ENCODE measurements at regions not wholly inside any gene's neighbourhood (a gene's known extent, or its start where the extent isn't known, plus 50 kb on each side); places are given as distances from the start of the nearest gene placed in this dataset.

DNA sequence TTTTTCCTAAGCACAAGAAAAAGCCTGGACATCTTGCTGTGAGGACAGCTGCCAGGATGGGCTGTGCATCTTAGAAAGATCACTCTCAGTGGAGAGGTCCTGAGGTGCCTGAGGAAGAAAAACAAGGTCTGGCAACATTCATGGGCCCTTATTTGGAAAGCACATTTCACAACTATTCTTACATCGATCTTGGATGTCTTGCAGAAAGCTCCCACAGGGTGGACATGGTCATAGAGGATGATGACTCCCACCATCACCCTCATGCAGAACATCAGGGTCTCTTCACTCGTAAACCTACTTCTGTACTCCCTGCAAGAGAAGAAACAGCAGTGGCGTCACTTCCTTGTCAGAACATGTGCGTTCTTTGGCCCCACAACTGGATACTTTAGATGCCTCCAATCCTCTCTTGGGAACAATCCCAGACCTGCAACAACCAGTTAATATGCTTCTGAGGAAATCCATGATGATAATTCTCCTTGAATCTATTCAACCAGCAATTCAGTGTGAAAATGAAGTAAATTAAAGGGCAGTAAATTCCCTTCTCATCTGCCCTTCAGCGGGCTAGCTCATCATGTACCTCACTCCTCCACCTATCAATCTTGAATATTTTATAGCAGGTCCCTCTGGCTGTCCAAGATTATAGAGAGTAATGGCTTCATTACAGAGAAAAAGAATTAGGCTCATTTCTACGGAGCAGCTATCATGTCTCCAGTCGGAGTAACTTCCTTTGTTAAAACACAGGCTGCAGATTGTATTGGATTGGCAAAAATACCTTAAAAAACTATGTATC is 106.2 kb downstream of the CYRIA start:
- DNase-seq (ENCODE audit: low spot score) (no peak), ATAC-seq (ENCODE audit: low read depth) (no peak)
- Histone ChIP-seq H3K27me3 (ENCODE audit: insufficient read depth, poor library complexity, severe bottlenecking) (no peaks in the 10 kb centered on the region), H3K4me1 (ENCODE audit: insufficient read depth, poor library complexity, severe bottlenecking) (no peaks in the 10 kb centered on the region), H3K27ac (ENCODE audit: poor library complexity, severe bottlenecking) (no peak overlapping the region), H3K36me3 (ENCODE audit: low read depth) (no peaks in the 10 kb centered on the region), H3K9me3 (ENCODE audit: severe bottlenecking) (no peaks in the 10 kb centered on the region), H3K4me3 (ENCODE audit: severe bottlenecking) (no peak overlapping the region)
- TF ChIP-seq, protein P1, sequence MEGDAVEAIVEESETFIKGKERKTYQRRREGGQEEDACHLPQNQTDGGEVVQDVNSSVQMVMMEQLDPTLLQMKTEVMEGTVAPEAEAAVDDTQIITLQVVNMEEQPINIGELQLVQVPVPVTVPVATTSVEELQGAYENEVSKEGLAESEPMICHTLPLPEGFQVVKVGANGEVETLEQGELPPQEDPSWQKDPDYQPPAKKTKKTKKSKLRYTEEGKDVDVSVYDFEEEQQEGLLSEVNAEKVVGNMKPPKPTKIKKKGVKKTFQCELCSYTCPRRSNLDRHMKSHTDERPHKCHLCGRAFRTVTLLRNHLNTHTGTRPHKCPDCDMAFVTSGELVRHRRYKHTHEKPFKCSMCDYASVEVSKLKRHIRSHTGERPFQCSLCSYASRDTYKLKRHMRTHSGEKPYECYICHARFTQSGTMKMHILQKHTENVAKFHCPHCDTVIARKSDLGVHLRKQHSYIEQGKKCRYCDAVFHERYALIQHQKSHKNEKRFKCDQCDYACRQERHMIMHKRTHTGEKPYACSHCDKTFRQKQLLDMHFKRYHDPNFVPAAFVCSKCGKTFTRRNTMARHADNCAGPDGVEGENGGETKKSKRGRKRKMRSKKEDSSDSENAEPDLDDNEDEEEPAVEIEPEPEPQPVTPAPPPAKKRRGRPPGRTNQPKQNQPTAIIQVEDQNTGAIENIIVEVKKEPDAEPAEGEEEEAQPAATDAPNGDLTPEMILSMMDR (IDR thresholded peaks at IDR 0.05; ENCODE audit: poor library complexity, severe bottlenecking), result no peak

DNA sequence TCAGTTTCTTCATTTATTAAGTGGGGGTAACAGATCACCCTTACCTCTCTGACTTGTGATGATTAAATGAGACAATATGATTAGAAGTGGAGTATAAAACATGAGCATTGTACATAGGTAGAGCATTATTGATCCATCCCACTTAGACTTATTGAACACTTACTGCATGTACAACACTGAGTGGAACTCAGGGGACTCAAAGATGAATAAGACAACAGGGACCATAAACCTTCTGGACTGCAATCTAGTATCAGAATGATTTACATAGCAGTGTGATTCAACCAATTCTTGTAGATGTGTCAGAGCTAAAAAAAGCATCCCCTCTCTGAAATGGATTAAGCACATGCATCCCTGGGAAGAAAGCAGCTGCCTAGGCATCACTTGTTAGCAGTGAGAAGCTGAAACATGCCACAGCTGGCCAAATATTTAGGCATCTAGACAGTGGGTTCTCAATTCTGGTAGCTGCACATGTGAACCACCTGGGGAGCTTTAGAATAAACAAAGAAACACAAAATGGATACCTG is 111.5 kb downstream of the CYRIA start:
- no peak for ATAC-seq (ENCODE audit: low read depth)
- Histone ChIP-seq H3K27ac (ENCODE audit: poor library complexity, severe bottlenecking) (no peak overlapping the region), H3K27me3 (ENCODE audit: insufficient read depth, poor library complexity, severe bottlenecking) (peaks cover 5% of the 10 kb centered on the region), H3K9me3 (ENCODE audit: severe bottlenecking) (no peaks in the 10 kb centered on the region), H3K4me3 (ENCODE audit: severe bottlenecking) (no peak overlapping the region), H3K4me1 (ENCODE audit: insufficient read depth, poor library complexity, severe bottlenecking) (no peaks in the 10 kb centered on the region), H3K36me3 (ENCODE audit: low read depth) (no peaks in the 10 kb centered on the region)
- TF ChIP-seq, protein P1 (IDR thresholded peaks at IDR 0.05; ENCODE audit: poor library complexity, severe bottlenecking), result no peak
- DNase-seq (ENCODE audit: low spot score), result no peak

DNA sequence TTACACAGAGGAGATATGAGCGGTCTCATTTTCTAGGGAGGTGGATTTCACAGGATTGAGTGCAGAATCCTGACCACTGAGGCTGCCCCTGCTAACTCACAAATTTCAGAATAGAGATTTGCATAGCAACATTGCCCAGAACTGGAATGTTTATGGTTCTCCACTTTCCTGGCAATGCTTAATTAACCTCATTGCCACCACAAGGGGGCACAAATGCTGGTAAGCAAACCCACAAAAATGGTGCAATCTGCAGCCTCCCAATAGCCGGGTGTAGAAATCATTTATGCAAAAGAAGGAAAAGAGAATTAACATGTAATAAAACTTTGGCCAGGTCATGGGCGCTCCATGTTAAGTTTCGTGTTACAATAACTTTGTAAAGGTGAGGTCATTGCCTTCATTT is 112.4 kb downstream of the CYRIA start:
- Histone ChIP-seq H3K27me3 (ENCODE audit: insufficient read depth, poor library complexity, severe bottlenecking) (peaks cover 5% of the 10 kb centered on the region), H3K36me3 (ENCODE audit: low read depth) (no peaks in the 10 kb centered on the region), H3K4me1 (ENCODE audit: insufficient read depth, poor library complexity, severe bottlenecking) (no peaks in the 10 kb centered on the region), H3K27ac (ENCODE audit: poor library complexity, severe bottlenecking) (no peak overlapping the region), H3K9me3 (ENCODE audit: severe bottlenecking) (no peaks in the 10 kb centered on the region), H3K4me3 (ENCODE audit: severe bottlenecking) (no peak overlapping the region)
- ATAC-seq (ENCODE audit: low read depth) (peak; percentile 38; the same call in 1 of the 3 replicates), DNase-seq (ENCODE audit: low spot score) (no peak)
- TF ChIP-seq, protein P1 (IDR thresholded peaks at IDR 0.05; ENCODE audit: poor library complexity, severe bottlenecking), result peak; percentile 59

DNA sequence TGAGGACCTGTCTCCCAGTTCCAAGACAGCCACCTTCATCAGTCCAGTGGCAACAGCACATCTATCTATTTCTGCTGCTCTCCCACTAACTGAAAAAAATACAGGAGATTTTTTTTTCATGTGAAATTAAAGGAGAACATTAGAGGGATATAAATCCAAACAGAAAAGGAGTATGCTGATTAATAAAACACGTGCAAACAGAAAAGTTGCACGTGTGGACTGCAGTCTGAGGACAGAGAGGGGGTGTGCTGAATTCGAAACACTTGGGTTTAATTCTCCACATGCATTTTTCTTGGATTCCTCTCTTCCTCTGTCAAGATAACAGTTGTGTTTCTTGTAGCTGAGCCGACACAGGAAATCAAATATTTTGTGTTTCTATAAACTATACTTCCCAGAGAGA is 113.4 kb downstream of the CYRIA start:
- no peaks in the 10 kb centered on the region for H3K36me3 ChIP-seq (ENCODE audit: low read depth)
- no peak overlapping the region for H3K4me3 ChIP-seq (ENCODE audit: severe bottlenecking)
- ATAC-seq (ENCODE audit: low read depth), result no peak
- H3K9me3 ChIP-seq (ENCODE audit: severe bottlenecking), result no peaks in the 10 kb centered on the region
- TF ChIP-seq, protein P1 (IDR thresholded peaks at IDR 0.05; ENCODE audit: poor library complexity, severe bottlenecking), result no peak
- no peaks in the 10 kb centered on the region for H3K4me1 ChIP-seq (ENCODE audit: insufficient read depth, poor library complexity, severe bottlenecking)
- H3K27ac ChIP-seq (ENCODE audit: poor library complexity, severe bottlenecking), result no peak overlapping the region
- no peak for DNase-seq (ENCODE audit: low spot score)
- H3K27me3 ChIP-seq (ENCODE audit: insufficient read depth, poor library complexity, severe bottlenecking), result peaks cover 5% of the 10 kb centered on the region

DNA sequence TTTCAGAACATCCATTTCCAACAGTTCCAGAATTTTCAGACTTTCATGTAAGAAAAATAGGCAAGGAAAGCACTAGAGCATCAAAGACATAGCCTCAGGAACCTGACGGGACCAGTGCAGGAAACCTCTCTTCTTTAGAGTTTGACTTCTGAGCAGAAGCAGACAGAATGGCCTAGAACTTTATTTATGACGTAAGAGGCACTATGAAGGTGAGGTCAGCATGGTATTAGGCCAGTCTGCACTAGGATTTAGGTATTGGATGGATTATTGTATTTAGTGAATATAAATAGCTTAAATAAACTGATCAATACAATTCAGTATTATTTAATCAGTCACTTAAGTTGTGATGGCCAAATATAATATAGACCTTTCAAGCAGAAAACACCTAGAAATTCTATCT is 117.6 kb downstream of the CYRIA start:
- no peak overlapping the region for H3K4me3 ChIP-seq (ENCODE audit: severe bottlenecking)
- H3K36me3 ChIP-seq (ENCODE audit: low read depth), result no peaks in the 10 kb centered on the region
- H3K4me1 ChIP-seq (ENCODE audit: insufficient read depth, poor library complexity, severe bottlenecking), result no peaks in the 10 kb centered on the region
- H3K27me3 ChIP-seq (ENCODE audit: insufficient read depth, poor library complexity, severe bottlenecking), result no peaks in the 10 kb centered on the region
- TF ChIP-seq, protein P1 (IDR thresholded peaks at IDR 0.05; ENCODE audit: poor library complexity, severe bottlenecking), result no peak
- ATAC-seq (ENCODE audit: low read depth), result no peak
- DNase-seq (ENCODE audit: low spot score), result no peak
- no peak overlapping the region for H3K27ac ChIP-seq (ENCODE audit: poor library complexity, severe bottlenecking)
- H3K9me3 ChIP-seq (ENCODE audit: severe bottlenecking), result no peaks in the 10 kb centered on the region

Data from RWPE2 (cell line).